ENCODE measurements at regions not wholly inside any gene's neighbourhood (a gene's known extent, or its start where the extent isn't known, plus 50 kb on each side); places are given as distances from the start of the nearest gene placed in this dataset.
"Not testable (repeated sequence)": the region's sequence is repeated elsewhere in the genome, so short reads cannot be mapped to it uniquely, and the experiment has no call there.

DNA sequence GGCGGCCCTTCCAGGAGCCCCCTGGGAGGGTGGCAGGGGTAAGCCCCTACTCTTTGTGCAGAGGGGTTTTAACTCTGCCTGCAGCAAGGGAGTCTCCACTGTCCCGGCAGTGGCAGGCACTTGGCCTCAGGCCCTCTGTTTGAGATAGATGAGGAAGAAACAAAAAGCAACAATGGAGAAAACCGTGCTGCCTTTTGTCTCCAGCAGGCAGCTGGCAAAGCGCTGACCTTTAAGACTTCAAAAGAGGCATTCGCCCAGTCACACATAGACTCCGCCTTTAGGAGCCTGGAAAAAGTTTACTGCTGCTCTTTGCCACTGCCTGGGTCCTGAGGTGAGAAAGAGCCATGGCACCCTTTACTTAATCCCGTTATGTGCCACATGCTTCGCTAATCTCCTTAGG is 158.2 kb upstream of the NTF3 start:
- no peak for DNase-seq (ENCODE audit: extremely low spot score in 2 of 2)
- Histone ChIP-seq H3K36me3 (no peaks in the 10 kb centered on the region), H3K4me3 (no peak overlapping the region), H3K27ac (no peak overlapping the region), H3K27me3 (no peaks in the 10 kb centered on the region), H3K9me3 (no peaks in the 10 kb centered on the region), H3K4me1 (no peaks in the 10 kb centered on the region)
- no peak for TF ChIP-seq POLR2A (IDR thresholded peaks at IDR 0.05)
- TF ChIP-seq, protein P1, sequence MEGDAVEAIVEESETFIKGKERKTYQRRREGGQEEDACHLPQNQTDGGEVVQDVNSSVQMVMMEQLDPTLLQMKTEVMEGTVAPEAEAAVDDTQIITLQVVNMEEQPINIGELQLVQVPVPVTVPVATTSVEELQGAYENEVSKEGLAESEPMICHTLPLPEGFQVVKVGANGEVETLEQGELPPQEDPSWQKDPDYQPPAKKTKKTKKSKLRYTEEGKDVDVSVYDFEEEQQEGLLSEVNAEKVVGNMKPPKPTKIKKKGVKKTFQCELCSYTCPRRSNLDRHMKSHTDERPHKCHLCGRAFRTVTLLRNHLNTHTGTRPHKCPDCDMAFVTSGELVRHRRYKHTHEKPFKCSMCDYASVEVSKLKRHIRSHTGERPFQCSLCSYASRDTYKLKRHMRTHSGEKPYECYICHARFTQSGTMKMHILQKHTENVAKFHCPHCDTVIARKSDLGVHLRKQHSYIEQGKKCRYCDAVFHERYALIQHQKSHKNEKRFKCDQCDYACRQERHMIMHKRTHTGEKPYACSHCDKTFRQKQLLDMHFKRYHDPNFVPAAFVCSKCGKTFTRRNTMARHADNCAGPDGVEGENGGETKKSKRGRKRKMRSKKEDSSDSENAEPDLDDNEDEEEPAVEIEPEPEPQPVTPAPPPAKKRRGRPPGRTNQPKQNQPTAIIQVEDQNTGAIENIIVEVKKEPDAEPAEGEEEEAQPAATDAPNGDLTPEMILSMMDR (IDR thresholded peaks at IDR 0.05) = no peak
- intact Hi-C loops (cut with DNase I) = no loop called here

DNA sequence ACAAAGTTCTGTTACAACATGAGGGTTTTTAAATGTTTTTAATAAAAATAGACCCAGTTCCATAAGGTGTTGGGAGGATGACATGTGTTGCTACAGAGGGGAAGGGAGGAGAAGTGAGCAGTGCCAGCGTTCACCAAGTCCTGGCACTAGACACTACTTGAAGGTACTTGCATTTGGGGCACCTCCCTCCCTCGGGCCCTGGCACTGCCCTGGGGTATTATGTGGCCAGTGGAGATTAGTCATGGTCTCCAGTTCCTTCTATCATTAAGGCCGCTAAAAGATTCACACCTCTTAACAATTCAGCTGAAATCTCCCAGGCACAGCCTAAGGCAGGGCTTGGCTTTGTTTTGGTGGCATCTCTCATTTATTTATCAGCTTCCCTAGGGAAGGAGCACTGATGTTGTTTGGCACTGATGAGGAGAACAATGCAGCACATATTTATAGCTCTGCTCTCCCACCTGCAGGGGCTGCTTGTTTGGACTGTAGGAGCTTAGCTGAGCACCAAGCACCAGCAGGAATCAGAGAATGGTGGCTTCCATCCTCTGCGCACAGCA is 155.5 kb upstream of the NTF3 start:
- no peak overlapping the region for H3K27ac ChIP-seq
- no peak overlapping the region for H3K4me3 ChIP-seq
- TF ChIP-seq POLR2A (IDR thresholded peaks at IDR 0.05) (no peak), POLR2AphosphoS5 (IDR thresholded peaks at IDR 0.05; ENCODE audit: insufficient read depth in 1 of 2, low read depth in 1 of 2) (no peak)
- TF ChIP-seq, protein P1 (IDR thresholded peaks at IDR 0.05) = no peak
- H3K4me1 ChIP-seq = no peaks in the 10 kb centered on the region
- DNase-seq (ENCODE audit: extremely low spot score in 2 of 2) = no peak
- no peaks in the 10 kb centered on the region for H3K36me3 ChIP-seq
- no peaks in the 10 kb centered on the region for H3K27me3 ChIP-seq
- no peaks in the 10 kb centered on the region for H3K9me3 ChIP-seq
- intact Hi-C loops (cut with DNase I) = no loop called here

DNA sequence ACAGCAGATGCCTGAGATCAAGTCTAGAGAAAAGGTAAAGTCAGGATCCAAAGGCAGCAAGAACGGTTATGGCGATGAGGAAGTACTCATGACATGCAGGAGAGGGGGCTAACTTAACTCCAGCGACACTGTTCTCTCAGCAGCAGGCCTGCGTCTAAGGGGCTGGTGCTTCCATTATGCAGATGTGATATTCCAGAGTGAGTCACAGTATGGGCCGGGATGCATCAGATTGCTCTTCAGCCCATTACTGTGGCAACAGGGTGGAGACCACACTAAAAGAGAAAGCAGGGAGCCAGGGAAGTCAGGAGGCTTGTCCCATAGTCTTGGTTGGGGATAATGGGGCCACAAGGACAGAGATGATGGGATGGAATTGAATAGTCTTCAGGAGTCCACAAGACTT is 151.8 kb upstream of the NTF3 start:
- Histone ChIP-seq H3K4me1 (no peaks in the 10 kb centered on the region), H3K36me3 (no peaks in the 10 kb centered on the region), H3K27ac (no peak overlapping the region), H3K27me3 (no peaks in the 10 kb centered on the region), H3K9me3 (no peaks in the 10 kb centered on the region), H3K4me3 (no peak overlapping the region)
- no peak for DNase-seq (ENCODE audit: extremely low spot score in 2 of 2)
- intact Hi-C loops (cut with DNase I) = no loop called here
- TF ChIP-seq POLR2A (IDR thresholded peaks at IDR 0.05) (no peak), POLR2AphosphoS5 (IDR thresholded peaks at IDR 0.05; ENCODE audit: insufficient read depth in 1 of 2, low read depth in 1 of 2) (no peak)
- TF ChIP-seq, protein P1 (IDR thresholded peaks at IDR 0.05) = no peak

DNA sequence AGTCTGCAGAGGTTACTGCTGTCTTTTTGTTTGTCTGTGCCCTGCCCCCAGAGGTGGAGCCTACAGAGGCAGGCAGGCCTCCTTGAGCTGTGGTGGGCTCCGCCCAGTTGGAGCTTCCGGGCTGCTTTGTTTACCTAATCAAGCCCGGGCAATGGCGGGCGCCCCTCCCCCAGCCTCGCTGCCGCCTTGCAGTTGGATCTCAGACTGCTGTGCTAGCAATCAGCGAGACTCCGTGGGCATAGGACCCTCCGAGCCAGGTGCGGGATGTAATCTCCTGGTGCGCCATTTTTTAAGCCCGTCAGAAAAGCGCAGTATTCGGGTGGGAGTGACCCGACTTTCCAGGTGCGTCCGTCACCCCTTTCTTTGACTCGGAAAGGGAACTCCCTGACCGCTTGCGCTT is 141.5 kb upstream of the NTF3 start:
- H3K27me3 ChIP-seq; intact Hi-C loops (cut with DNase I); DNase-seq (ENCODE audit: extremely low spot score in 2 of 2); H3K27ac ChIP-seq; H3K4me1 ChIP-seq; H3K36me3 ChIP-seq; H3K4me3 ChIP-seq; H3K9me3 ChIP-seq: not testable (repeated sequence)

DNA sequence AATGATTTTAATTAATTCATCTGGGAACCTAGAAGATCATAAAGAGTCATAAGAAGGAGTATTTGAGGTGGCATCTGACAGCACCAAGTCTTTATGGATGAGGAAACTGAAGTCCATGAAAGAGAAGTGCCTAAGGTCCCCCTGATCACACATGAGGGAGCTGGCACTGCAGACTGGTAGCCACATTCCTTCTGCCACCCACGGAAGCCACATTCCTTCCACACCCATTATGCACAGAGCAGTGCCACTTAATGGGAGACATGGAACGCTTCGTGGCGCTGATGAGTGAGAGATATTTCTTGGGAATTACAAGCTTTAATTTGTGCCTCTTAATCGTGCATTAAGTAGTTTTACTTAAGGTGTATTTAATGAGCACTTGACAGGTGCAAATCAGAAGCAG is 139.3 kb upstream of the NTF3 start:
- Histone ChIP-seq H3K4me1 (no peaks in the 10 kb centered on the region), H3K9me3 (no peaks in the 10 kb centered on the region), H3K4me3 (no peak overlapping the region), H3K27me3 (no peaks in the 10 kb centered on the region), H3K27ac (no peak overlapping the region), H3K36me3 (no peaks in the 10 kb centered on the region)
- no peak for DNase-seq (ENCODE audit: extremely low spot score in 2 of 2)
- TF ChIP-seq POLR2A (IDR thresholded peaks at IDR 0.05) (no peak), POLR2AphosphoS5 (IDR thresholded peaks at IDR 0.05; ENCODE audit: insufficient read depth in 1 of 2, low read depth in 1 of 2) (no peak)
- intact Hi-C loops (cut with DNase I) = no loop called here

DNA sequence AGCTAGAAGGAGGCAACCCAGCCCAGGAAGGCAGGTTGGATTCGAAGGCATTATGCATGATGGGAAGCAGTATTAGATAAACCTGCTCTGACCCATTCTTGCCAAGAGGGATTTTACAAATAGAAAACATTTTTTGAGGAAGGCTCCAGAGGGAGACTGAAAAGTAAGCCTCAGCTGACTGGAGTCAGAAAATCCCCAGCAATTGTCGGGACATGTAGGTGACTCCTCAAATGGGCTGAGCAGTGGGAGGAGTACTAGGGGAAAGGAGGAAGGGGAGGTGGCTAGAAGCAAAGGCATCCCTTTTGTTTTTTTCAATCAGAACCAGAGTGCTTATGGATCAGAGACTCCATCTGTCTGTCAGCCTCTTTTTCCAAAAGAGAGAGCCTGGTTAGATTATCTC is 138.1 kb upstream of the NTF3 start:
- H3K36me3 ChIP-seq = no peaks in the 10 kb centered on the region
- no peaks in the 10 kb centered on the region for H3K4me1 ChIP-seq
- H3K27ac ChIP-seq = no peak overlapping the region
- no peak for DNase-seq (ENCODE audit: extremely low spot score in 2 of 2)
- no peaks in the 10 kb centered on the region for H3K9me3 ChIP-seq
- no peaks in the 10 kb centered on the region for H3K27me3 ChIP-seq
- H3K4me3 ChIP-seq = no peak overlapping the region
- intact Hi-C loops (cut with DNase I) = no loop called here
- TF ChIP-seq POLR2AphosphoS5 (IDR thresholded peaks at IDR 0.05; ENCODE audit: insufficient read depth in 1 of 2, low read depth in 1 of 2) (no peak), POLR2A (IDR thresholded peaks at IDR 0.05) (no peak)
- TF ChIP-seq, protein P1 (IDR thresholded peaks at IDR 0.05) = no peak
